ENCODE measurements at regions not wholly inside any gene's neighbourhood (a gene's known extent, or its start where the extent isn't known, plus 50 kb on each side); places are given as distances from the start of the nearest gene placed in this dataset.
A peak's percentile ranks its signal among the peaks of the same experiment; 100 is the strongest.

- no peaks in the 10 kb centered on the region for H3K36me3 Mint-ChIP-seq (ENCODE audit: low read depth, unreplicated experiment)
- Histone ChIP-seq H2AFZ (ENCODE audit: low read depth, low read length) (peak overlapping the region; percentile 12), H3K27me3 (ENCODE audit: insufficient read depth, low read length) (no peaks in the 10 kb centered on the region), H3K36me3 (ENCODE audit: insufficient read depth, low read length) (no peaks in the 10 kb centered on the region), H4K20me1 (ENCODE audit: insufficient read depth, low read length) (no peaks in the 10 kb centered on the region), H3K4me2 (ENCODE audit: low read length) (peak overlapping the region; percentile 60), H3K9me3 (ENCODE audit: insufficient read depth, low read depth, low read length) (peaks cover 5% of the 10 kb centered on the region), H3K4me1 (ENCODE audit: insufficient read depth, low read length) (peaks cover 29% of the 10 kb centered on the region), H3K9ac (ENCODE audit: low read length) (peak overlapping the region; percentile 44), H3K4me3 (ENCODE audit: insufficient read depth, low read depth, low read length) (no peak overlapping the region), H3K79me2 (ENCODE audit: insufficient read depth, low read length) (no peaks in the 10 kb centered on the region), H3K27ac (ENCODE audit: low read depth, low read length) (no peak overlapping the region)
- no peak overlapping the region for H3K27ac Mint-ChIP-seq (ENCODE audit: unreplicated experiment)
- no peak for DNase-seq (ENCODE audit: low read depth)
- H3K4me3 Mint-ChIP-seq (ENCODE audit: unreplicated experiment) = no peak overlapping the region
- peaks cover 12% of the 10 kb centered on the region for H3K9me3 Mint-ChIP-seq (ENCODE audit: unreplicated experiment)
- no peaks in the 10 kb centered on the region for H3K27me3 Mint-ChIP-seq (ENCODE audit: low read depth, unreplicated experiment)
- H3K4me1 Mint-ChIP-seq (ENCODE audit: low read depth, unreplicated experiment) = peaks cover 30% of the 10 kb centered on the region
- TF ChIP-seq EZH2 (IDR thresholded peaks at IDR 0.05; ENCODE audit: insufficient read depth, low read length) = no peak
- TF ChIP-seq CTCF (IDR thresholded peaks at IDR 0.05; ENCODE audit: insufficient read depth, low read depth, low read length) = no peak
- FAIRE-seq = no peak
Observed at GRCh38 chr1:234862360-234862943, 252.5 kb upstream of the IRF2BP2 start.

GRCh38 chr1:234861761-234862160 is 251.8 kb upstream of the IRF2BP2 start:
- Histone ChIP-seq H3K4me1 (ENCODE audit: insufficient read depth, low read length) (peaks cover 24% of the 10 kb centered on the region), H3K9me3 (ENCODE audit: insufficient read depth, low read depth, low read length) (peaks cover 5% of the 10 kb centered on the region), H3K27me3 (ENCODE audit: insufficient read depth, low read length) (no peaks in the 10 kb centered on the region), H3K4me3 (ENCODE audit: insufficient read depth, low read depth, low read length) (no peak overlapping the region), H3K9ac (ENCODE audit: low read length) (no peak overlapping the region), H3K36me3 (ENCODE audit: insufficient read depth, low read length) (no peaks in the 10 kb centered on the region), H3K27ac (ENCODE audit: low read depth, low read length) (no peak overlapping the region), H4K20me1 (ENCODE audit: insufficient read depth, low read length) (no peaks in the 10 kb centered on the region), H3K4me2 (ENCODE audit: low read length) (no peak overlapping the region), H3K79me2 (ENCODE audit: insufficient read depth, low read length) (no peaks in the 10 kb centered on the region), H2AFZ (ENCODE audit: low read depth, low read length) (no peak overlapping the region)
- Mint-ChIP-seq H3K27ac (ENCODE audit: unreplicated experiment) (no peak overlapping the region), H3K27me3 (ENCODE audit: low read depth, unreplicated experiment) (no peaks in the 10 kb centered on the region), H3K4me1 (ENCODE audit: low read depth, unreplicated experiment) (peaks cover 26% of the 10 kb centered on the region), H3K4me3 (ENCODE audit: unreplicated experiment) (no peak overlapping the region), H3K36me3 (ENCODE audit: low read depth, unreplicated experiment) (peaks cover 2% of the 10 kb centered on the region), H3K9me3 (ENCODE audit: unreplicated experiment) (peaks cover 12% of the 10 kb centered on the region)
- DNase-seq (ENCODE audit: low read depth) = no peak
- FAIRE-seq = no peak
- TF ChIP-seq CTCF (IDR thresholded peaks at IDR 0.05; ENCODE audit: insufficient read depth, low read depth, low read length) (no peak), EZH2 (IDR thresholded peaks at IDR 0.05; ENCODE audit: insufficient read depth, low read length) (no peak)

GRCh38 chr1:234861024-234861620 is 251.1 kb upstream of the IRF2BP2 start:
- Mint-ChIP-seq H3K27ac (ENCODE audit: unreplicated experiment) (no peak overlapping the region), H3K4me1 (ENCODE audit: low read depth, unreplicated experiment) (peaks cover 20% of the 10 kb centered on the region), H3K4me3 (ENCODE audit: unreplicated experiment) (no peak overlapping the region), H3K36me3 (ENCODE audit: low read depth, unreplicated experiment) (peaks cover 2% of the 10 kb centered on the region), H3K27me3 (ENCODE audit: low read depth, unreplicated experiment) (no peaks in the 10 kb centered on the region), H3K9me3 (ENCODE audit: unreplicated experiment) (peaks cover 9% of the 10 kb centered on the region)
- TF ChIP-seq EZH2 (IDR thresholded peaks at IDR 0.05; ENCODE audit: insufficient read depth, low read length) (no peak), CTCF (IDR thresholded peaks at IDR 0.05; ENCODE audit: insufficient read depth, low read depth, low read length) (no peak)
- no peak overlapping the region for H3K4me2 ChIP-seq (ENCODE audit: low read length)
- H2AFZ ChIP-seq (ENCODE audit: low read depth, low read length) = no peak overlapping the region
- H4K20me1 ChIP-seq (ENCODE audit: insufficient read depth, low read length) = no peaks in the 10 kb centered on the region
- DNase-seq (ENCODE audit: low read depth) (no peak), FAIRE-seq (no peak)
- no peak overlapping the region for H3K9ac ChIP-seq (ENCODE audit: low read length)
- H3K36me3 ChIP-seq (ENCODE audit: insufficient read depth, low read length) = no peaks in the 10 kb centered on the region
- H3K4me3 ChIP-seq (ENCODE audit: insufficient read depth, low read depth, low read length) = no peak overlapping the region
- no peaks in the 10 kb centered on the region for H3K27me3 ChIP-seq (ENCODE audit: insufficient read depth, low read length)
- H3K9me3 ChIP-seq (ENCODE audit: insufficient read depth, low read depth, low read length) = peaks cover 5% of the 10 kb centered on the region
- no peaks in the 10 kb centered on the region for H3K79me2 ChIP-seq (ENCODE audit: insufficient read depth, low read length)
- H3K4me1 ChIP-seq (ENCODE audit: insufficient read depth, low read length) = peaks cover 17% of the 10 kb centered on the region
- no peak overlapping the region for H3K27ac ChIP-seq (ENCODE audit: low read depth, low read length)

Data from astrocyte (in vitro differentiated cells and primary cell).